T1000 (cell line): ENCODE measurements at regions not wholly inside any gene's neighbourhood (a gene's known extent, or its start where the extent isn't known, plus 50 kb on each side); places are given as distances from the start of the nearest gene placed in this dataset.
"Not testable (repeated sequence)": the region's sequence is repeated elsewhere in the genome, so short reads cannot be mapped to it uniquely, and the experiment has no call there.

ENCODE experiments used
- DNase-seq: peaks from one replicate; lab custom pipeline; 2025; ENCODE audit warnings: mixed read lengths; lab: John Stamatoyannopoulos, UW

DNA sequence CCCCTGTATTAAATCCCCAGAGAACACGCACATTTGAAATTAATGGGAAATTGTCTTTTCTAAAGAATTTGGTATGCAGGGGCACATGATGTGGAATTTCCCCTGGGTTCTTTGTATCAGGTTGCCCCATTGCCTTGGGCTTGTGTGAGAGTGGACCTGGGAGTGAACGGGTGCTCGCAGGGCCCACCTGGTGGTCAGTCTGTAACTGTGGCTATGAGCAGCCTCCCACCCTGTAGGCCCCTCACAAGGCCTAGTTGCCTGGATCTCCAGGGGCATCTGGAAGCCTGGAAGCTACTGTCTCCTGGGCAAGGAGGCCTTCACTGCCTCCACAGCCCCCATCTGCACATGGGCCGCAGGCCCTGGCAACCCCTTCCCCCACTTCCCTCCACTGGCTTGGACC lies 96.7 kb downstream of the SLC25A47 start:
- no peak for DNase-seq

DNA sequence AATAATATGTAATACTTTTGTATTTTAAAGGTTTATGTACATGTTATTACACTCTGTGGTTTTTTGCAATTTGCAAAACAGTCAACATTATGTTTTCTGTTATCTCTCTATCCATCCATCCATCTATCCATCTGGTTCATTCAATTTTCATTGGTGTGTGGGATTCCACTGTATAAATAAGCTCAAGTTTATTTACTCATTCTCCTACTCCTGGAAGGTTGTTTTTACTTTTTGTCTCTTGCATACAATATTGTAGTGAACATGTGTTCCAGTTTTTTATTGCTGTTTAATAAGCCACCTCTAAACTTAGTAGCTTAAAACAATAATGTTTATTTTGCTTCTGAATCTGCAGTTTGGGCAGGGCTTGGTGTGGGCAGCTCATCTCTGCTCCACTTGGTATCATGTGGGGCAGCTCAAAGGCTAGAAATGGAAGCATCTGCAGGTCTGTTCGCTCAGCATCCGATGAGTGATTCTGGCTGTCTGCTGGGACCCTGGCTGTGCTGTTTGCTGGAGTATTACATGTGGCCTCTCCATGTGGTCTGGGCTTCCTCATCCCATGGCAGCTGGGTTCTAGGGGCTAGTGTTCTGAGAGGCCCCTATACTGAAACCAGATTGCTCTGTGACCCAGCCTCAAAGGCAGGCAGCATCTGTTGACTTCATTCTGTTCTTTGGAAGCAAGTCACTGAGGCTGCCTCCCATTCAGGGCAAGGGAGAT lies 98.8 kb downstream of the SLC25A47 start:
- DNase-seq, result no peak

- no peak for DNase-seq
Measured at GRCh38 chr14:100422556-100423316, 99.6 kb downstream of the SLC25A47 start.

DNA sequence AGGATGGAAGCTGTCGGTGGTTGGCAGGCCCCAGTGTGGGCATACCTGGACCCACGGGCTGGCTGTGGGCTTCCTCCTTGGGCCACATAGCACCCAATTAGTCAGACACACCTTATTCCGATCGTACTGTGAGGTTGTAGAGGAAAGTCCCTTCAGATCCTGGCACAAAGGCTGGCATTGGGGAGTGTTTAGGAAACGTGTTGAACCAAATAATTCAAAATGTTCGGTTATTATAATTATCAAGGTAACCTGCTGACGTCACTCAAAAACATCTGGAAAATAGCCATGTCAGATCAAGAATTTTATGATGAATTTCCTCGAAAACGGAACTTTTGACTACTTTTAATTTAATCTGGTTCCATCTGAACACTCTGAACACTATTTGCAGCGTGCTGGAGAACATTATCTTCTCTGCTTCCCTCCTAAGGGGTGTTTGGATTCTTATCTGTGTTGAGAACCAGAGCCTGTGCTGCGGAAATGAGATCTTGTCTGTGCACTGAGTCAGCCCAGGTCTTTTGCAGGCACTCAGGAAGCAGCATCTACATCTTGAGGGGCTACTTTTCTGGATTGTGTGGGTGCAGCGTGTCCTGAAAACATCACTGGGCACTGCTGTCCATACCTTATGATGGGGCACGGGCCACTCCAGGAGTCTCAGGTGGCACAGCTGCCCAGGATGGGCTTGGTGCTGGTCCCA lies 100.3 kb downstream of the SLC25A47 start:
- DNase-seq, result no peak

DNA sequence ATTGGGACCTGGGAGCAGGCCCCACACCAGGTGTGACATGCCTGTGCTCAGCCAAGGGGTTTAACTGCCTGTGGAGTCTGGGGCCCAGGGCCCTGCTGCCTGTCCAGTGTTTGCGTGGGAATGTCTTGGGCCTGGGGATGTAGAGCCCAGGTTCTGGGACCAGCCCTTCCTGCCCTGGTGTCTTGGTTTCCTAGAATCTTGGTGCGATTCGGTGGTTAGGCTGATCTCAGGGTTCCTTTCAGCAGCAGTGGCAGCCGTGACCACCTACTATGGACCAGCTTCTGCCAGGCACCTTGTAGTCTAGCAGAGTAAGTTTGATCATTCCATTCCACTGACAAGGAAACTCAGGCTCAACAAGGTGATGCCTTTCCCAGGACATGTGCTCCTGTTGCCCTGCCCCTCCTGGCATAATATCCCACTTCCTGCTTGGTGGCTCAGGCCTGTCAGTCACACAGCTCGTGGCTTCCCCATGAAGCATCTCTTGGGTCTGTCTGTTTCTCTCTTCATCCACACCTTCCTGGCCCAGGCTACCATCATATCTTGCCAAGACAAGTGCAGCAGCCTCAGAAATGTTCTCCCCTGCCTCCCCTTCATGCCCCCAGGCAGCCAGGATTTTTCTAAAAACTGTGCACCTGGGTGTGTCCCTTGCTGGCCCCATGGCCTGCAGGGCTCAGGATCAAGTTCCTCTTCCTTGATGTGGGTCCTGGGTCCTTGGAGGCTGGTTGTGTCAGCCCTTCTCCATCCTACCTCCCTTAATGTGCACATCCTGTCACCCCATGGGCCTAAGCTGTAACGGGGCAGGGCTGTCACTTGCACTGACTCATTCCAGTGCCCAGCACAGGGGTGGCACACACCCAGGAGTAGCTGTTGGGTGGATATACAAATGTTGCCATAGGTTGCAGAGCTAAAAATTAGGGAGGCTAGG lies 101.6 kb downstream of the SLC25A47 start:
- no peak for DNase-seq

DNA sequence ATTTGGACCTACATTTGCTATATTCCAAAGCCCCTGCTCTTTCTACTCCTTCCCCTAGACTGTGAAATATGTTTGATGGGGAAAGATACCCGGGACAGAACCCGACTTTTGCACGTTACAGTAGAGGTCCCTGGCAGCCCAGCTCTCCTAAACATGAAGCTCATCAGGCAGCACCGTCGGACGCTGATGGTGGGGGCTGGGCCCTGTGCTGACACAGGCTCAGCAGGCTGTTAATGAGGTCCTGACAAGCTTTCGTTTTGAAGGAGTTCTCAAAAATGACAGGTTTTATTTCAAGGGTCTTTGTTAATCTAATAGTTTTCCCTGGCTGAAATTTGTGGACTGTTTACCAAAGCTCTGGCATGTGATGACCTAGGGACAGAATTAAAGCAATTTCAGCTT lies 102.3 kb downstream of the SLC25A47 start:
- no peak for DNase-seq

GRCh38 chr14:100426314-100426713 lies 103.2 kb downstream of the SLC25A47 start:
- DNase-seq, result no peak

DNA sequence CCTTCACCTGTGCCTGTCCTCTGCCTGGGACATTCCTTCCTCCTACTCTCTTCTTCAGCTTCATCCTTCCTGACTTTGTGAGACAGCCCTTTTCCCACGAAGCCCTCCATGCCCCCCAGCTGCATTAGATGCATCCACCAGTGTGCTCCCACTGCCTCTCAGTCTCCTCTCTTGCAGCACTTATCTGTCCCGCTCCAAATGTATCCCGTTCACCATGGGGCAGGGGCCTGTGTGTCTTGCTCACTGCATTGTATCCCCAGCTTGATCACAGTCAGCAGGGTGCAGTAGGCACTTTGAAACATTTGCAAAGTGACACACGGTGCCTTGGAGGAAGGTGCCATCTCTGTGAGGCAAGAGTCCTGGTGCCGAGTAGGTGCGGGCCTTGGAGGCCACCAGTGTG lies 104.0 kb downstream of the SLC25A47 start:
- DNase-seq, result no peak

- DNase-seq, result no peak
Measured at GRCh38 chr14:100428727-100429126, 105.6 kb downstream of the SLC25A47 start.

- no peak for DNase-seq
Measured at GRCh38 chr14:100429537-100429936, 106.4 kb downstream of the SLC25A47 start.

DNA sequence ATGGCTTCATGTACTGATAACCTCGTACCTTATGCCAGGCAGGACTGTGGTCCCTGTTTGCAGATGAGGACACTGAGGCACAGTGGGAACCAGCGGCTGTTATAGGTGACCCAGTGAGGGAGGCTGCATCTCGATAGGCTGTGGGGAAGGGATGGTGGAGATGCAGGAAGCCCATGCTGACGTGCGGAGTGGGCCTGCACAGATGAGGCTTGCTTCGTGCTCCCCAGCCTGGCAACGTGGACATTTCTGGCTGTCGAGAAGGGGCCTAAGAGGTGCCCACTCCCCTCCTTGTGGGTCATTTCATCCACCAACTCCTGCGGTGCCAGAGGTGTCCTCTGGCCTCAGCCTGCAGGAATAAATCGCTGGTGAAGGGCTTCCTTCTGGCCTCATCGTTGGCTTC lies 107.4 kb downstream of the SLC25A47 start:
- DNase-seq, result no peak

- not testable (repeated sequence) for DNase-seq
Measured at GRCh38 chr14:100431461-100431860, 108.3 kb downstream of the SLC25A47 start.

DNA sequence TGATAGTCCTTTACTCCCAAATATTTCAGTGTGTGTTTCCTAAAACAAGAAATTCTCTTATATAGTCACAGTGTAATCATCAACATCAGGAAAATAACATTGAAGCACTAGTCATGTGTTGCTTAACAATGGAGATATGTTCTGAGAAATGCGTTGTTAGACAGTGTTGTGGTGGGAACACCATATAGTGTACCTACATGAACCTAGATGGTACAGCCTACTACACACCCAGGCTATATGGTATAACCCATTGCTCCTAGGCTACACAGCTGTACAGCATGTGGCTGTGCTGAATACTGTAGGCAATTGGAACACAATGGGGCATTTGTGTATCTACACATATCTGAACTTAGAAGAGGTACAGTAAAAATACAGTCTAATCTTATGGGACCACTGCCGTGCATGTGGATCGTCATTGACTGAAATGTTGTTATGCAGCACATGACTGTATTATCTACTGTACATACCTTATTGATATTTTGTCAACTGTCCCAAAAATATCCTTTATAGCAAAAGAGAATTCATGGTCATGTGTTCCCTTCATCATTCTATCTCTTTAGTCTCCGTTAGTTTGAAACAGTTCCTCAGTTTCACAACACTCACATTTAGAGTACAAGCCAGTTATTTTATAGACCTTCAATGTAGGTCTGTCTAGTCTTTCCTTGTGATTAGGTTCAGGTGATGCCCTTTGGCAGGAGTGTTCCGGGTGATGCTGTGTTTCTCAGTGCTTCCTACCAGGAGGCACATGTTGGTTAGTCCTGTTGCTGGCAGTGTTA lies 109.7 kb downstream of the SLC25A47 start:
- DNase-seq, result no peak

DNA sequence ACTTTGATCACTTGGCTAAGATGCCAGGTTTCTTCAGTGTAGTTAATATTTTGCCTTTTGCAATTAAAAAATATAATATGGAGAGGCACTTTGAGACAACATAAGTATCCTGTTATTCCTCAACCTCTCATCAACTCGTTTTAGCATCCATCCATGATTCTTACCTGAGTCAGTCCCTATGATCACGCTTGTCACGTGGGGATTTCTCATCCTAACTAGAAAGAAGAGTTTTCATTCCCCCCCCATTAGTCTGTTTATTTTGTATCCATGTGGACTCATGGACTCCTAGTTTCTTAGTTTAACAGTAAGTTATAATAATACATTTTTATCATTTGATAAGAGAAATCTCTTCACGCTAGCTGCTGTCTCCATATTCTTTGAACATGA lies 110.3 kb downstream of the SLC25A47 start:
- DNase-seq, result no peak

GRCh38 chr14:100434033-100434601 lies 111.0 kb downstream of the SLC25A47 start:
- DNase-seq, result no peak

- no peak for DNase-seq
Measured at GRCh38 chr14:100434911-100435438, 111.8 kb downstream of the SLC25A47 start.

- DNase-seq, result no peak
Measured at GRCh38 chr14:100435459-100435858, 112.3 kb downstream of the SLC25A47 start.

DNA sequence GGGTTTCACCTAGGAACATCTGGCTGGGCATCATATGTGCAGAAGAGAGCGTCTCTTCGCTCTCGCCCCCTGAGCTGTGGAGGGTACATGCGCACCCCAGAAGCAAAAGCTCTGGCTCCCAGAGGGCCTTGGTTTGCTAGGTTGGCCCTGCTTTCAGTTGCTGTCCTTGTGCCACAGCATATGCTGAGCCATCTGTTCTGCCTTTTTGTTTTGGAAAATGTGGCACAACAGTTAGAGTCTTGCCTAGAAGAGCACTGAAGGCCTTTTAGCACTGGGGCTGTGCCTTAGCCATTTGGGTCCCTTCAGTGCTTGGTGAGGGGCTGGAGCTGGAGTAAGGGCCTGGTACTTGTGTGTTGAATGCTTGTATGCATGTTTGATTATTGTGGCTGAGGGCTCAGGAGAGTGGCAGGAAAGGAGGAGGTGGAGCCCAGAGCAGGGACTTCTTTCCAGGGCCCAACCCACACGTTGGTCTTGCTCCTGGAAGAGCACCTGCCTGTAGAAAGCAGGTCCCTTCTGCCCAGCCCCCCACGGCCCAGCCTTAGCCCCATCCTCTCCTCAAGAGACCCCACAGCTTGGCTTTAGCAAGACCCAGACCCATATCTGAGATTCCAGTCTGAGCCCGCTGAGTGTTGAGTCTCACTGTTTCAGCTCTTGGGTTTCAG lies 113.7 kb downstream of the SLC25A47 start:
- no peak for DNase-seq

GRCh38 chr14:100438271-100438670 lies 115.1 kb downstream of the SLC25A47 start:
- no peak for DNase-seq
